ENCODE measurements at regions not wholly inside any gene's neighbourhood (a gene's known extent, or its start where the extent isn't known, plus 50 kb on each side); places are given as distances from the start of the nearest gene placed in this dataset.

- TF ChIP-seq E2F4 (CRISPR knock-in tag; IDR thresholded peaks at IDR 0.05; ENCODE audit: borderline replicate concordance, low read depth): no peak
- TF ChIP-seq CREB1 (CRISPR knock-in tag; IDR thresholded peaks at IDR 0.05): no peak
- TF ChIP-seq MLX (CRISPR knock-in tag; IDR thresholded peaks at IDR 0.05): no peak
- TF ChIP-seq, protein P1, sequence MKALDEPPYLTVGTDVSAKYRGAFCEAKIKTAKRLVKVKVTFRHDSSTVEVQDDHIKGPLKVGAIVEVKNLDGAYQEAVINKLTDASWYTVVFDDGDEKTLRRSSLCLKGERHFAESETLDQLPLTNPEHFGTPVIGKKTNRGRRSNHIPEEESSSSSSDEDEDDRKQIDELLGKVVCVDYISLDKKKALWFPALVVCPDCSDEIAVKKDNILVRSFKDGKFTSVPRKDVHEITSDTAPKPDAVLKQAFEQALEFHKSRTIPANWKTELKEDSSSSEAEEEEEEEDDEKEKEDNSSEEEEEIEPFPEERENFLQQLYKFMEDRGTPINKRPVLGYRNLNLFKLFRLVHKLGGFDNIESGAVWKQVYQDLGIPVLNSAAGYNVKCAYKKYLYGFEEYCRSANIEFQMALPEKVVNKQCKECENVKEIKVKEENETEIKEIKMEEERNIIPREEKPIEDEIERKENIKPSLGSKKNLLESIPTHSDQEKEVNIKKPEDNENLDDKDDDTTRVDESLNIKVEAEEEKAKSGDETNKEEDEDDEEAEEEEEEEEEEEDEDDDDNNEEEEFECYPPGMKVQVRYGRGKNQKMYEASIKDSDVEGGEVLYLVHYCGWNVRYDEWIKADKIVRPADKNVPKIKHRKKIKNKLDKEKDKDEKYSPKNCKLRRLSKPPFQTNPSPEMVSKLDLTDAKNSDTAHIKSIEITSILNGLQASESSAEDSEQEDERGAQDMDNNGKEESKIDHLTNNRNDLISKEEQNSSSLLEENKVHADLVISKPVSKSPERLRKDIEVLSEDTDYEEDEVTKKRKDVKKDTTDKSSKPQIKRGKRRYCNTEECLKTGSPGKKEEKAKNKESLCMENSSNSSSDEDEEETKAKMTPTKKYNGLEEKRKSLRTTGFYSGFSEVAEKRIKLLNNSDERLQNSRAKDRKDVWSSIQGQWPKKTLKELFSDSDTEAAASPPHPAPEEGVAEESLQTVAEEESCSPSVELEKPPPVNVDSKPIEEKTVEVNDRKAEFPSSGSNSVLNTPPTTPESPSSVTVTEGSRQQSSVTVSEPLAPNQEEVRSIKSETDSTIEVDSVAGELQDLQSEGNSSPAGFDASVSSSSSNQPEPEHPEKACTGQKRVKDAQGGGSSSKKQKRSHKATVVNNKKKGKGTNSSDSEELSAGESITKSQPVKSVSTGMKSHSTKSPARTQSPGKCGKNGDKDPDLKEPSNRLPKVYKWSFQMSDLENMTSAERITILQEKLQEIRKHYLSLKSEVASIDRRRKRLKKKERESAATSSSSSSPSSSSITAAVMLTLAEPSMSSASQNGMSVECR (CRISPR knock-in tag; IDR thresholded peaks at IDR 0.05; ENCODE audit: borderline replicate concordance): no peak
- TF ChIP-seq, protein P2, sequence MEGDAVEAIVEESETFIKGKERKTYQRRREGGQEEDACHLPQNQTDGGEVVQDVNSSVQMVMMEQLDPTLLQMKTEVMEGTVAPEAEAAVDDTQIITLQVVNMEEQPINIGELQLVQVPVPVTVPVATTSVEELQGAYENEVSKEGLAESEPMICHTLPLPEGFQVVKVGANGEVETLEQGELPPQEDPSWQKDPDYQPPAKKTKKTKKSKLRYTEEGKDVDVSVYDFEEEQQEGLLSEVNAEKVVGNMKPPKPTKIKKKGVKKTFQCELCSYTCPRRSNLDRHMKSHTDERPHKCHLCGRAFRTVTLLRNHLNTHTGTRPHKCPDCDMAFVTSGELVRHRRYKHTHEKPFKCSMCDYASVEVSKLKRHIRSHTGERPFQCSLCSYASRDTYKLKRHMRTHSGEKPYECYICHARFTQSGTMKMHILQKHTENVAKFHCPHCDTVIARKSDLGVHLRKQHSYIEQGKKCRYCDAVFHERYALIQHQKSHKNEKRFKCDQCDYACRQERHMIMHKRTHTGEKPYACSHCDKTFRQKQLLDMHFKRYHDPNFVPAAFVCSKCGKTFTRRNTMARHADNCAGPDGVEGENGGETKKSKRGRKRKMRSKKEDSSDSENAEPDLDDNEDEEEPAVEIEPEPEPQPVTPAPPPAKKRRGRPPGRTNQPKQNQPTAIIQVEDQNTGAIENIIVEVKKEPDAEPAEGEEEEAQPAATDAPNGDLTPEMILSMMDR (IDR thresholded peaks at IDR 0.05): no peak
- TF ChIP-seq FOXJ3 (CRISPR knock-in tag; IDR thresholded peaks at IDR 0.05; ENCODE audit: borderline replicate concordance): no peak
- TF ChIP-seq ATF1 (CRISPR knock-in tag; IDR thresholded peaks at IDR 0.05): no peak
- TF ChIP-seq FOXP1 (CRISPR knock-in tag; IDR thresholded peaks at IDR 0.05; ENCODE audit: borderline replicate concordance): no peak
- TF ChIP-seq, protein P3, sequence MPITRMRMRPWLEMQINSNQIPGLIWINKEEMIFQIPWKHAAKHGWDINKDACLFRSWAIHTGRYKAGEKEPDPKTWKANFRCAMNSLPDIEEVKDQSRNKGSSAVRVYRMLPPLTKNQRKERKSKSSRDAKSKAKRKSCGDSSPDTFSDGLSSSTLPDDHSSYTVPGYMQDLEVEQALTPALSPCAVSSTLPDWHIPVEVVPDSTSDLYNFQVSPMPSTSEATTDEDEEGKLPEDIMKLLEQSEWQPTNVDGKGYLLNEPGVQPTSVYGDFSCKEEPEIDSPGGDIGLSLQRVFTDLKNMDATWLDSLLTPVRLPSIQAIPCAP (CRISPR knock-in tag; IDR thresholded peaks at IDR 0.05): no peak
Measured at GRCh38 chr3:34882764-34883163, 756.6 kb upstream of the ARPP21 start.

Data from WTC11 (cell line).